Activated CD8-positive, alpha-beta T cell treated with anti-CD3 and anti-CD28 coated beads for 36 hours (primary cell): ENCODE measurements at regions not wholly inside any gene's neighbourhood (a gene's known extent, or its start where the extent isn't known, plus 50 kb on each side); places are given as distances from the start of the nearest gene placed in this dataset.

ENCODE experiments used
- ATAC-seq: fragments of 200-7000 bp; cut with Tn5 transposase; one replicate; pipeline ENCODE4 v1.10.0; 2021; ENCODE audit warnings: mild to moderate bottlenecking, moderate library complexity
- CTCF ChIA-PET: fragments of 350-600 bp; sonication (Branson Sonifier 250); formaldehyde crosslinking; loops from one replicate; lab custom pipeline; 2021; ENCODE audit warnings: antibody characterized with exemption; lab: Charles Lee
- POLR2A ChIA-PET: fragments of 350-600 bp; sonication (Branson Sonifier 250); formaldehyde crosslinking; loops from one replicate; lab custom pipeline; 2021; ENCODE audit warnings: antibody characterized with exemption; lab: Charles Lee
- DNase-seq: peaks from one replicate; pipeline ENCODE4 v3.0.0-alpha.2; 2020
- H3K27ac Mint-ChIP-seq: one replicate; pipeline ENCODE4 v1.8.0; 2021; ENCODE audit warnings: mild to moderate bottlenecking, mixed read lengths
- H3K27me3 Mint-ChIP-seq: one replicate; pipeline ENCODE4 v1.8.0; 2021; ENCODE audit warnings: mixed read lengths
- H3K36me3 Mint-ChIP-seq: one replicate; pipeline ENCODE4 v1.8.0; 2021; ENCODE audit warnings: low read depth, mixed read lengths
- H3K4me1 Mint-ChIP-seq: one replicate; pipeline ENCODE4 v1.8.0; 2021; ENCODE audit warnings: low read depth, mixed read lengths
- H3K4me3 Mint-ChIP-seq: one replicate; pipeline ENCODE4 v1.8.0; 2021; ENCODE audit warnings: mild to moderate bottlenecking, moderate library complexity, mixed read lengths
- H3K9me3 Mint-ChIP-seq: one replicate; pipeline ENCODE4 v1.8.0; 2021; ENCODE audit warnings: mixed read lengths
- CTCF ChIP-seq: fragments of 200-600 bp; IDR thresholded peaks from one replicate; pipeline ENCODE4 v1.8.0; 2022; ENCODE audit warnings: antibody characterized with exemption, mild to moderate bottlenecking
- intact Hi-C: fragments of 100-400 bp; cut with micrococcal nuclease; formaldehyde crosslinking; loops from one replicate; pipeline ENCODE4 v1.10.0; 2022

DNA sequence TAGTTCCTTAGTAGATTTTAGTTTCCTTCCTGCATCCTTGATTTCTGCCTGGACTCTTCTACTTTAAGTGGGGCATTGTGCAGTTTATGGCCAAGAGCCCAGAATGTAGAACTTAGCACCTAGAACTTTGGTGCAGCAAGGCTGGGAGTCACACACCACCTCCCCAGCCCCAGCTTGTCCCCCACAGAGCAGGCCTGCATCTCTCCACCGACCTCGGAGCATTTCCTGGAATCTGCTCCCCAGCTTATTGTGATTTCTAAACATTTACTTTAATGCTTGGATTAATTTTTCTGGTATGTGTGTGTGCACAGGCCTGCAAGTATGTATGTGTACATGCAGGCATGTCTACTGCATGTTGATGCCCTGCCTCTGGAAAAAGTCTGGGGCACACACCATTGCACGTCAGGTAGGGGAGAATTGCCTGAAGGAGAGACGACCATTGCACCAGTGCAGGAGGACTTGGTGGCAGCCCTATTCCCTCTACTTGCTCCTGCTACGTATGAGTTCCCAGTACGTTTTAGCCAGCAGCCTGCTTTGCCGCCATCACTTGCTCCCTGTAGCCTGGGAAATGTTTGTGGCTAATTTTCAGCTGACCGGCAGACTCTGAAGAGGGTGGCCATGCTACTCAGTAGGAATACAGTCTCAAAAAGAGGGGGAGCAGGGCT, 419.9 kb upstream of the HS6ST1 start:
- peaks cover 15% of the 10 kb centered on the region for H3K4me1 Mint-ChIP-seq
- H3K27me3 Mint-ChIP-seq, result peaks cover 17% of the 10 kb centered on the region
- no peaks in the 10 kb centered on the region for H3K36me3 Mint-ChIP-seq
- no peaks in the 10 kb centered on the region for H3K9me3 Mint-ChIP-seq
- ATAC-seq, result no peak
- TF ChIP-seq CTCF, result no peak
- no peak for DNase-seq
- POLR2A ChIA-PET, result no interaction called here
- H3K4me3 Mint-ChIP-seq, result no peak overlapping the region
- no peak overlapping the region for H3K27ac Mint-ChIP-seq
- CTCF ChIA-PET, result interaction anchor here (0.6 to 2.7 kb wide), 2 partner anchors 17 to 728 kb away, joined by 3 to 8 read pairs; no protein-coding TSS in a partner anchor
- intact Hi-C loops, result loop anchor here (10.0 kb wide), 1 partner anchor 656 kb away; no protein-coding TSS in a partner anchor

- Mint-ChIP-seq H3K27ac (no peak overlapping the region), H3K36me3 (no peaks in the 10 kb centered on the region), H3K27me3 (no peaks in the 10 kb centered on the region), H3K9me3 (no peaks in the 10 kb centered on the region), H3K4me1 (no peaks in the 10 kb centered on the region), H3K4me3 (no peak overlapping the region)
- POLR2A ChIA-PET, result no interaction called here
- intact Hi-C loops, result no loop called here
- no peak for TF ChIP-seq CTCF
- DNase-seq (no peak), ATAC-seq (no peak)
- CTCF ChIA-PET, result no interaction called here
Measured at GRCh38 chr2:128742467-128742866, 423.8 kb upstream of the HS6ST1 start.

DNA sequence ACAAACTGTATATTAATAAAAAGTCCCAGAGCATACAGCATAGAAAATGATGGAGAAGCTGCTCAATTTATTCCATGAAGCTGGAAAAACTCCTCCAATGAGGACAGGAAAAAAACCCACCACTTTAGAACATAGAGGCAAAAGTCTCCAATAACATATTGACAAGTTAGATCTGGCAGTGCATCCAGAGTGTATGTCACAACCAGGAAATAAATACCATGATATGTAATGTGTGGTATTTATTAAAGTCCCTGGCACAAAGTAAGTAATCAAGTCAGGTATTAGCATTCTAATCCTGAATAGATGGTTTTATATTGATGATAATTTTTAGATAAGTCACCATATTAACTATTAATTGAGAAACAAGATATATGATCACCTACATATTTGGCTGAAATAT, 427.3 kb upstream of the HS6ST1 start:
- POLR2A ChIA-PET, result no interaction called here
- no peak overlapping the region for H3K27ac Mint-ChIP-seq
- ATAC-seq (no peak), DNase-seq (no peak)
- no peaks in the 10 kb centered on the region for H3K4me1 Mint-ChIP-seq
- H3K27me3 Mint-ChIP-seq, result no peaks in the 10 kb centered on the region
- no peak for TF ChIP-seq CTCF
- intact Hi-C loops, result no loop called here
- no peak overlapping the region for H3K4me3 Mint-ChIP-seq
- no peaks in the 10 kb centered on the region for H3K9me3 Mint-ChIP-seq
- H3K36me3 Mint-ChIP-seq, result no peaks in the 10 kb centered on the region
- CTCF ChIA-PET, result interaction anchor here (2.5 kb wide), 1 partner anchor 9 kb away, joined by 11 read pairs; no protein-coding TSS in a partner anchor

- H3K4me1 Mint-ChIP-seq, result no peaks in the 10 kb centered on the region
- no peak for TF ChIP-seq CTCF
- no peak overlapping the region for H3K4me3 Mint-ChIP-seq
- intact Hi-C loops, result no loop called here
- DNase-seq, result no peak
- H3K27me3 Mint-ChIP-seq, result no peaks in the 10 kb centered on the region
- H3K27ac Mint-ChIP-seq, result no peak overlapping the region
- ChIA-PET CTCF (interaction anchor here (2.5 kb wide), 1 partner anchor 10 kb away, joined by 11 read pairs; no protein-coding TSS in a partner anchor), POLR2A (no interaction called here)
- H3K9me3 Mint-ChIP-seq, result no peaks in the 10 kb centered on the region
- no peaks in the 10 kb centered on the region for H3K36me3 Mint-ChIP-seq
- ATAC-seq, result no peak
Measured at GRCh38 chr2:128746356-128746755, 427.7 kb upstream of the HS6ST1 start.

GRCh38 chr2:128748336-128748735, 429.7 kb upstream of the HS6ST1 start:
- TF ChIP-seq CTCF, result no peak
- Mint-ChIP-seq H3K27ac (no peak overlapping the region), H3K4me3 (no peak overlapping the region), H3K4me1 (no peaks in the 10 kb centered on the region), H3K27me3 (peaks cover 5% of the 10 kb centered on the region), H3K36me3 (no peaks in the 10 kb centered on the region), H3K9me3 (no peaks in the 10 kb centered on the region)
- ATAC-seq (no peak), DNase-seq (no peak)
- ChIA-PET POLR2A (no interaction called here), CTCF (interaction anchor here (1.4 kb wide), 1 partner anchor 12 kb away, joined by 9 read pairs; no protein-coding TSS in a partner anchor)
- intact Hi-C loops, result no loop called here
